ENCODE measurements at regions not wholly inside any gene's neighbourhood (a gene's known extent, or its start where the extent isn't known, plus 50 kb on each side); places are given as distances from the start of the nearest gene placed in this dataset.

- DNase-seq (ENCODE audit: low spot score): peak; percentile 27
These were observed 73.4 kb upstream of the KCNMA1 start for GRCh38 chr10:77710759-77711682.

DNA sequence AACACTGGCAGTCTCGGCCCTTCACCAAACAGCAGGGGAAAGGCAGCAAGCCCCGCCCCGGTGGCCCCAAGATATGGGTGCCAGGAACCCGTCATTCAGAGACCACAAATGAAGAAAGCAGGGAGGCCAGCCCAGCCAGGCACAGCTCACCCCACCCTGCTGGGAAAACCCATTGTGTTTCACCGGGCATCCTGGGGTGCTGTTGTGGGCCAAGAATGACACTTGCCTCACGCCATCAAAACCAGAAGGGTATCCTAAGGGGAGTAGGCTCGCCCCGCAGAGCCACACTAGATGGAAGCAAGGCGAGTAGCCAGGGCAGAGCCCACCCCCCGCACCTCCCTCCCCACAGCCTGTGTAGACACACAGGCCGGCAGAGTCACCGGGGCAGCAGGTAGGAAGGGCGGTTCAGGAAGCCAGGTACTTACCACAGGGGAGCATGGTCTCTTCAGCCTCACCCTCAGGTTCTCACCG lies 72.5 kb upstream of the KCNMA1 start:
- DNase-seq (ENCODE audit: low spot score): no peak

GRCh38 chr10:77707570-77707969 lies 70.0 kb upstream of the KCNMA1 start:
- no peak for DNase-seq (ENCODE audit: low spot score)

DNA sequence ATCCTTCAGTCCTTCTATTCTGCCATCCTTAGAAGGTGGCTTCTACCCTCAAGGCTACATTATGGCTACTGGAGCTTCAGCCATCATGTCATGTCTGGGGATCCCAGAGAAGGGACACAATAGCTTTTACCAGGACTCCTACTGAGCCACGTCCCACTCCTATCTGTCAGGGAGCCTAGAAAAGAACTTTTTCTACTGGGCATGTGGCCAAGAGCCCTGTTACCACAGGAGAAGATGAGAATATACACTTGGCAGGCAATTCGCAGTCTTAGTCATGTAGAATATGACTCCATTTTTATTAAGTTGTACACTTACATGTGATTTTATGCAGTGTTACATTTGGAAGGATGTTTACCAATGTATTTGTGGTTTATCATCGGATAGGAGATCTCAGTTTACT lies 64.6 kb upstream of the KCNMA1 start:
- no peak for DNase-seq (ENCODE audit: low spot score)

- DNase-seq (ENCODE audit: low spot score): no peak
These were observed 62.5 kb upstream of the KCNMA1 start for GRCh38 chr10:77700086-77700485.

- no peak for DNase-seq (ENCODE audit: low spot score)
These were observed 61.6 kb upstream of the KCNMA1 start for GRCh38 chr10:77699080-77699645.

DNA sequence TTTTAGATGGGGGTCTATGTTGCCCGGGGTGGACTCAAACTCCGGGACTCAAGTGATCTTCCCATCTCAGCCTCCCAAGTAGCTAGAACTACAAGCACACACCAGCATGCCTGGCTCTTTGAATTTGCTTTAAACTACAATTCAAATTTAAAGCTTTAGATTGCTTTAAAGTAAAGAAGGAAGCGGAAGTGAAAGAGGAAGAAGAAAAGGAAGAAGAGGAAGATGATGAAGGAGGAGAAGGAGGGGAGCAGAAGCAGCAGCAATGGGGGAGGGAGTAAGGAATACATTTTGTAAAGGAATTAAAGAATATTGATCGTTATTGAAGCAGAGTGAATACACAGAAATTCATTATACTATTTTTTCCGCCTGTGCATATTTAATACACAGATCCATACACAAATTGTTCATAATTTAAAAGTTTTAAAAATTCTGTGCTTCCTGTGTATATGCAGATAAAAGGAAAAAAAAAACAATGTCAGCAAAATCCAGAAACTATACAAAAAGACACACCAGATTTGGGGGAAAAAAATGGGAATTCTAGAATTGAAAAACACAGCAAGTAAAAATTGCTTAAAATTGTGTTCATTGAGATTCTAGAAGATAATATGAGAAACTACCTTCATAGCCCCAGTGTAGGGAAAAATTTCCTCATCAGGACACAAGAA lies 60.8 kb upstream of the KCNMA1 start:
- no peak for DNase-seq (ENCODE audit: low spot score)

DNA sequence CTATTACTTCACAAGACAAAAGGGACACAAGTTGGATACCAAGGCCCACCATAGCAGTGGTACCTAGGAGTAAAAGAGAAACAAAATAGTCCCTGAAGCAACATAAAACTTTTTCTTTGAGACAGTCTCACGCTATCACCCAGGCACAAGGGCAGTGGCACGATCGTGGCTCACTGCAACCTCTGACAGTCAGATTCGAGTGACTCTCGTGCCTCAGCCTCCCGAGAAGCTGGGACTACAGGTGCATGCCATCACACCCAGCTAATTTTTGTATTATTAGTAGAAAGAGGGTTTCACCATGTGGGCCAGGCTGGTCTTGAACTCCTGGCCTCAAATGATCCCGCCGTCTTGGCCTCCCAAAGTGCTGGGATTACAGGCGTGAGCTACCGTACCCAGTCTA lies 59.0 kb upstream of the KCNMA1 start:
- no peak for DNase-seq (ENCODE audit: low spot score)

- no peak for DNase-seq (ENCODE audit: low spot score)
These were observed 57.6 kb upstream of the KCNMA1 start for GRCh38 chr10:77695186-77695585.

DNA sequence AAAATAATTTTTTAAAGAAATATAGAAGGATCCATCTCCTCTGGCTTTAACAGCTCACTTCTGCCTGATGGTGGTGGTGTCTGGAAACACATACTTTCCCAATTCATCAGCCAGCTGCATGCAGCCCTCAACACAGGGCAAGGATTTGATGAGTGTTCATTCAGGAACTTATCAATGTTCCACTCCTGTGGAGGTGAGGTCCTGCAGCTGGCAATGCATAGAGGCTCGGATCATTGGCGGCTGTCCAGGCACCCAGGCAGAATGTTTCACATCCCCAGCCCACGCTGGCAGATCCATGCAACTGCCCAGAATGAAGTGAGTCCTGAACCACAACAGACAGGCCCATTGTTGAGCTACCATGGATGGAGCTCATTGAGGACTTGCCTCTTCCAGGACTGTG lies 55.2 kb upstream of the KCNMA1 start:
- DNase-seq (ENCODE audit: low spot score): no peak

- no peak for DNase-seq (ENCODE audit: low spot score)
These were observed 51.7 kb upstream of the KCNMA1 start for GRCh38 chr10:77689339-77689738.

DNA sequence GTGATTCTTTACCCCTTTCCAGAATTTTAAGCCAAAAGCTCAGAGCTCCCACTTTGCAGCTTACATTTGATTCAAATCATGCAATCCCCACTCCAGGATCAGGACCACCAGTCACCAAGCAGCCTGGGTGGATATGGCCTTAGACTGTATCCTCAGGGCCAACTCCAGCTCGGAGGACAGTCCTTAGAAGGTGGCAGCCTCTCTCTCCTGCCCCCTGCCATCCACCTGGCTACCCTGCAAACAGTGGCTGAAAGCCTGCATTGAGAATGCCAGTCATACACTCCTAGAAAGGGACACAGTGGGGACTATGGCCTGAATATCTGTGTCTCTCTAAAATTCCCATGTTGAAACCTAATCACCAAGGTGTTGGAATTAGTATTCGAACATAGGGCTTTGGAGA lies 50.0 kb upstream of the KCNMA1 start:
- no peak for DNase-seq (ENCODE audit: low spot score)

Data from hematopoietic multipotent progenitor cell treated with erythropoietin and hydrocortisone succinate and interleukin-3 and kit ligand, for 17 days (in vitro differentiated cells).